ENCODE measurements at regions not wholly inside any gene's neighbourhood (a gene's known extent, or its start where the extent isn't known, plus 50 kb on each side); places are given as distances from the start of the nearest gene placed in this dataset.

DNA sequence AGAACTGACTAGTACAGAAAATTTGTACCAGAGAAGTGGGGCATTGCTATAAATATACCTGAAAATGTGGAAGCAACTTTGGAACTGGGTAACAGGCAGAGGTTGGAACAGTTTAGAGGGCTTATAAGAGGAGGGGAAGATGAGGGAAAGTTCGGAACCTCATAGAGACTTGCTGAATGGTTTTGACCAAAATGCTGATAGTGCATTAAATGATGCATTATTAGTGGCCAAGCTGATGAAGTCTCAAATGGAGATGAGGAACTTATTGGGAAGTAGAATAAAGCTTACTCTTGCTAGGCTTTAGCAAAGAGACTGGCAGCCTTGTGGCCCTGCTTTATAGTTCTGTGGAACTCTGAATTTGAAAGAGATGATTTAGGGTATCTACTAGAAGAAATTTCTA is 189.8 kb downstream of the FGF10 start:
- TF ChIP-seq EZH2 (IDR thresholded peaks at IDR 0.05) (no peak), JUND (IDR thresholded peaks at IDR 0.05) (no peak), SRF (IDR thresholded peaks at IDR 0.05; ENCODE audit: low read depth) (no peak), FOSL1 (IDR thresholded peaks at IDR 0.05; ENCODE audit: low read depth) (no peak), EZH2phosphoT487 (IDR thresholded peaks at IDR 0.05; ENCODE audit: borderline replicate concordance) (no peak), CEBPB (IDR thresholded peaks at IDR 0.05; ENCODE audit: low read depth) (no peak)
- TF ChIP-seq, protein P1, sequence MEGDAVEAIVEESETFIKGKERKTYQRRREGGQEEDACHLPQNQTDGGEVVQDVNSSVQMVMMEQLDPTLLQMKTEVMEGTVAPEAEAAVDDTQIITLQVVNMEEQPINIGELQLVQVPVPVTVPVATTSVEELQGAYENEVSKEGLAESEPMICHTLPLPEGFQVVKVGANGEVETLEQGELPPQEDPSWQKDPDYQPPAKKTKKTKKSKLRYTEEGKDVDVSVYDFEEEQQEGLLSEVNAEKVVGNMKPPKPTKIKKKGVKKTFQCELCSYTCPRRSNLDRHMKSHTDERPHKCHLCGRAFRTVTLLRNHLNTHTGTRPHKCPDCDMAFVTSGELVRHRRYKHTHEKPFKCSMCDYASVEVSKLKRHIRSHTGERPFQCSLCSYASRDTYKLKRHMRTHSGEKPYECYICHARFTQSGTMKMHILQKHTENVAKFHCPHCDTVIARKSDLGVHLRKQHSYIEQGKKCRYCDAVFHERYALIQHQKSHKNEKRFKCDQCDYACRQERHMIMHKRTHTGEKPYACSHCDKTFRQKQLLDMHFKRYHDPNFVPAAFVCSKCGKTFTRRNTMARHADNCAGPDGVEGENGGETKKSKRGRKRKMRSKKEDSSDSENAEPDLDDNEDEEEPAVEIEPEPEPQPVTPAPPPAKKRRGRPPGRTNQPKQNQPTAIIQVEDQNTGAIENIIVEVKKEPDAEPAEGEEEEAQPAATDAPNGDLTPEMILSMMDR (IDR thresholded peaks at IDR 0.05 in 2 of 3, conservative IDR thresholded peaks at IDR 0.05 in 1 of 3; ENCODE audit: borderline replicate concordance in 1 of 3, insufficient read depth in 1 of 3, low read depth in 2 of 3, low read length in 2 of 3): no peak
